RWPE2 (cell line): ENCODE measurements at regions not wholly inside any gene's neighbourhood (a gene's known extent, or its start where the extent isn't known, plus 50 kb on each side); places are given as distances from the start of the nearest gene placed in this dataset.

Source experiments
- ATAC-seq: fragments of 200-7000 bp; cut with Tn5 transposase; 3 replicates; pipeline ENCODE4 v1.9.1; 2021; ENCODE audit warnings: low read depth
- DNase-seq: peaks from one replicate; pipeline ENCODE4 v3.0.0-alpha.2; 2020; ENCODE audit warnings: low spot score
- H3K27ac ChIP-seq: fragments of 450-650 bp; 2 replicates; pipeline ENCODE4 v1.5.1; 2017; ENCODE audit warnings: mild to moderate bottlenecking; ENCODE audit not compliant: poor library complexity, severe bottlenecking
- H3K27me3 ChIP-seq: fragments of 250-450 bp; sonication (Bioruptor Pico); 2 replicates; pipeline ENCODE4 v1.5.1; 2021; ENCODE audit warnings: mild to moderate bottlenecking, moderate library complexity; ENCODE audit not compliant: insufficient read depth, poor library complexity, severe bottlenecking
- H3K36me3 ChIP-seq: fragments of 250-450 bp; sonication (Bioruptor Pico); 2 replicates; pipeline ENCODE4 v1.5.1; 2020; ENCODE audit warnings: low read depth, mild to moderate bottlenecking, moderate library complexity
- H3K4me1 ChIP-seq: fragments of 250-450 bp; sonication (Bioruptor Pico); 2 replicates; pipeline ENCODE4 v1.5.1; 2021; ENCODE audit warnings: mild to moderate bottlenecking, moderate library complexity; ENCODE audit not compliant: insufficient read depth, poor library complexity, severe bottlenecking
- H3K4me3 ChIP-seq: fragments of 250-450 bp; sonication (Bioruptor Pico); 2 replicates; pipeline ENCODE4 v1.5.1; 2021; ENCODE audit warnings: mild to moderate bottlenecking, moderate library complexity; ENCODE audit not compliant: severe bottlenecking
- H3K9me3 ChIP-seq: fragments of 250-450 bp; sonication (Bioruptor Pico); 2 replicates; pipeline ENCODE4 v1.5.1; 2021; ENCODE audit warnings: mild to moderate bottlenecking, moderate library complexity; ENCODE audit not compliant: severe bottlenecking
- CTCF ChIP-seq: fragments of 450-650 bp; IDR thresholded peaks from one replicate; pipeline ENCODE4 v1.5.1; 2017; ENCODE audit warnings: mild to moderate bottlenecking, moderate library complexity; ENCODE audit not compliant: poor library complexity, severe bottlenecking

- ATAC-seq = no peak
- DNase-seq = no peak
- Histone ChIP-seq H3K27me3 (no peaks in the 10 kb centered on the region), H3K36me3 (no peaks in the 10 kb centered on the region), H3K4me3 (no peak overlapping the region), H3K4me1 (peaks cover 1% of the 10 kb centered on the region), H3K27ac (no peak overlapping the region), H3K9me3 (no peaks in the 10 kb centered on the region)
- TF ChIP-seq CTCF = no peak
Observed at GRCh38 chr2:42938671-42939370, 146.4 kb upstream of the HAAO start.

- peak; percentile 66 for DNase-seq
- H3K27ac ChIP-seq = no peak overlapping the region
Observed at GRCh38 chr2:42937171-42937875, 144.9 kb upstream of the HAAO start.

GRCh38 chr2:42935692-42936671 lies 143.6 kb upstream of the HAAO start:
- no peaks in the 10 kb centered on the region for H3K9me3 ChIP-seq
- ATAC-seq = no peak
- DNase-seq = no peak
- peaks cover 4% of the 10 kb centered on the region for H3K4me1 ChIP-seq
- no peak for TF ChIP-seq CTCF
- no peak overlapping the region for H3K27ac ChIP-seq
- no peak overlapping the region for H3K4me3 ChIP-seq
- no peaks in the 10 kb centered on the region for H3K27me3 ChIP-seq
- no peaks in the 10 kb centered on the region for H3K36me3 ChIP-seq

More at GRCh38 chr2:42937171-42937875, 144.9 kb upstream of the HAAO start:
- ATAC-seq = peak; percentile 55; the same call in 2 of the 3 replicates
- TF ChIP-seq CTCF = no peak
- H3K36me3 ChIP-seq = no peaks in the 10 kb centered on the region
- H3K4me1 ChIP-seq = peaks cover 4% of the 10 kb centered on the region
- H3K4me3 ChIP-seq = no peak overlapping the region
- no peaks in the 10 kb centered on the region for H3K9me3 ChIP-seq
- H3K27me3 ChIP-seq = no peaks in the 10 kb centered on the region

- H3K9me3 ChIP-seq = no peaks in the 10 kb centered on the region
- H3K36me3 ChIP-seq = no peaks in the 10 kb centered on the region
- peaks cover 4% of the 10 kb centered on the region for H3K4me1 ChIP-seq
- no peaks in the 10 kb centered on the region for H3K27me3 ChIP-seq
- H3K4me3 ChIP-seq = no peak overlapping the region
- ATAC-seq (no peak), DNase-seq (no peak)
- no peak for TF ChIP-seq CTCF
- H3K27ac ChIP-seq = no peak overlapping the region
Observed at GRCh38 chr2:42934580-42935186, 142.3 kb upstream of the HAAO start.
